ENCODE measurements at regions not wholly inside any gene's neighbourhood (a gene's known extent, or its start where the extent isn't known, plus 50 kb on each side); places are given as distances from the start of the nearest gene placed in this dataset.

DNA sequence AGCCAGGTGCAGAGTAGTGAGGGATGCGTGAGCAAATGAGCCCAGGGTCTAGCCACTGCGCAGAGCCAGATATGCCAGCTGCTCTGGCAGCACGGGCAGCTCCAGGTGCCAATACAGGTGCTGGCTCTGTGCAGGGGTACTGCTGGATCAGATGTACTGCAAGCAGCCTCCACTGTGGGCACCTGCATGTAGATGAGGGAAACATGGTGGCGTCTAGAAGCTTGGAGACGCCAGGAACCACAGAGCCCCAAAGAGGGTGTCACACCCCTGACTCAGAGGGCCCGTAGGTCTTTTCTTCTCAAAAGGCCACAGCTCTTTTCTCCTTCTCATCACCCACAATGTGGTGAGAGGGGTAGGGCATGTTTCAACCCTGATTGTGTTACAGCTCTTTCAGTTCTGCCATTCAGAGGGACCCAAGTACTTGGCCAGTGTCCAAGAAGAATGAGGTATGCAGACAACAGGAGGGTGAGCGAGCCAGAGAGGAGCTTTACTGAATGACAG, 244.4 kb upstream of the SLITRK1 start:
- H3K4me3 ChIP-seq (ENCODE audit: low read depth, low read length): no peak overlapping the region
- TF ChIP-seq, protein P1, sequence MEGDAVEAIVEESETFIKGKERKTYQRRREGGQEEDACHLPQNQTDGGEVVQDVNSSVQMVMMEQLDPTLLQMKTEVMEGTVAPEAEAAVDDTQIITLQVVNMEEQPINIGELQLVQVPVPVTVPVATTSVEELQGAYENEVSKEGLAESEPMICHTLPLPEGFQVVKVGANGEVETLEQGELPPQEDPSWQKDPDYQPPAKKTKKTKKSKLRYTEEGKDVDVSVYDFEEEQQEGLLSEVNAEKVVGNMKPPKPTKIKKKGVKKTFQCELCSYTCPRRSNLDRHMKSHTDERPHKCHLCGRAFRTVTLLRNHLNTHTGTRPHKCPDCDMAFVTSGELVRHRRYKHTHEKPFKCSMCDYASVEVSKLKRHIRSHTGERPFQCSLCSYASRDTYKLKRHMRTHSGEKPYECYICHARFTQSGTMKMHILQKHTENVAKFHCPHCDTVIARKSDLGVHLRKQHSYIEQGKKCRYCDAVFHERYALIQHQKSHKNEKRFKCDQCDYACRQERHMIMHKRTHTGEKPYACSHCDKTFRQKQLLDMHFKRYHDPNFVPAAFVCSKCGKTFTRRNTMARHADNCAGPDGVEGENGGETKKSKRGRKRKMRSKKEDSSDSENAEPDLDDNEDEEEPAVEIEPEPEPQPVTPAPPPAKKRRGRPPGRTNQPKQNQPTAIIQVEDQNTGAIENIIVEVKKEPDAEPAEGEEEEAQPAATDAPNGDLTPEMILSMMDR (IDR thresholded peaks at IDR 0.05; ENCODE audit: low read depth, low read length): no peak

DNA sequence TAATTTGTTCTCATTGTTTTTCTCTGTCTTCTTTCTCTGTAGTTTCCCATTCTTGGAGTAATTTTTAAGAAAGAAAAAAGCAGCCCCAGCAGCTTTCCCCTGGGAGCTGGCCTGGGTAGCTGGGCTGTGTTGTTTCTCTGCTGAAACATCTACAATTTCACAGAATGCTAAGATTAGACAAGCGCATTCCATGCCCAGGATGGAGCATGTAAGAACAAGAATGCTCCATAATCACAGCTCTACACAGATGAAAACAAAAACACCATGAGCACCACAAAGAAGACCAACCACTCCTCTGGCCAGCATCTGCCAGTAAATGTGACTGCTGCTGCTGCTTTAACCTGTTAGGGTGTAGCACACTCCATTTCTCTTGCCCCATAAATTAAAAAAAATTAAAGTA, 239.2 kb upstream of the SLITRK1 start:
- TF ChIP-seq, protein P1 (IDR thresholded peaks at IDR 0.05; ENCODE audit: low read depth, low read length): no peak

DNA sequence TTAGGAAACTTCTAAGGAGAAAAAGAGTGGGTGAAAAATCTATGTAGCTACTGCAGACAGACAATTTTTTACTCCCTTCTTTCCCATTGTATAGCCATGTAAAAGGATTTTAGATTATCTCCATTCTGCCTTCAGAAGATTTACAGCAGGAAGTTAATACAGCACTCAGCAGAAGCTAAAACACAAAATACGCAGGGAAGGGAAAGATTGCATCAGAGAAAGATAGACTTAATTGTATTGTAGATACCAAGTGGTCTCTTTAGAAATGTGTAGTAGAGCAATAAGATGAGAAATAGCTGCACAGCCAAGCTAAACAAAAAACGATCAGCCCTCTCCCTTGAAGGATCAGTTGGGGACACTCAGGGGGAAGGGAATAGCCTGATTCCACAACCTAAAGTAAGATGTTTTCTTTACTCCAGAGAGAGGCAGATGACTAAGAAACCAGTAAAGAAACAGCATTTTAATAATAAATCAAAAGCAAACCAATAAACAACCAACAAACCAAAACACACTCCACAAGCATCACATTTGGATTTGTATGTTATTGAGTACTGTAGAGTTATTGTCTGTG, 236.7 kb upstream of the SLITRK1 start:
- TF ChIP-seq, protein P1 (IDR thresholded peaks at IDR 0.05; ENCODE audit: low read depth, low read length): no peak
- no peak overlapping the region for H3K4me3 ChIP-seq (ENCODE audit: low read depth, low read length)

More for the DNA sequence above, 239.2 kb upstream of the SLITRK1 start:
- no peak overlapping the region for H3K4me3 ChIP-seq (ENCODE audit: low read depth, low read length)

DNA sequence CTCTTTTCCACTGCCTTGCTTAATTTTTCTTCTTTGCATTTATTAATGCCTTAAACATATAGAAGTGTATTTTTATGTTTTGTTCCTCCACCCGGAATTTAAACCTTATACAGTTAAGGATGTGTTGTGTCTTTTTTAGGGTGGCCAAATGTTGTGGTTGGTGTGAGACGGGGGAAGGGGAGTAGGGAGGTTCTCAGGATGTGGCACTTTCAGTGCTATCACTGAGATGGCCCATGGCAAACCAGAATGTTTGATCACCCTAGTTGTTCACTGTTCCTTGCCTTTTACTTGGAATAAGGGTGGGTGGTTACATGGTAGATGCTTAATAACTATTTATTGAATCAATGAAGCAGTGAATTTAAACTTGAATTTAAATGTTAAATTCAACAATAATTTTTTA, 216.0 kb upstream of the SLITRK1 start:
- TF ChIP-seq, protein P1 (IDR thresholded peaks at IDR 0.05; ENCODE audit: low read depth, low read length): no peak
- H3K4me3 ChIP-seq (ENCODE audit: low read depth, low read length): no peak overlapping the region

DNA sequence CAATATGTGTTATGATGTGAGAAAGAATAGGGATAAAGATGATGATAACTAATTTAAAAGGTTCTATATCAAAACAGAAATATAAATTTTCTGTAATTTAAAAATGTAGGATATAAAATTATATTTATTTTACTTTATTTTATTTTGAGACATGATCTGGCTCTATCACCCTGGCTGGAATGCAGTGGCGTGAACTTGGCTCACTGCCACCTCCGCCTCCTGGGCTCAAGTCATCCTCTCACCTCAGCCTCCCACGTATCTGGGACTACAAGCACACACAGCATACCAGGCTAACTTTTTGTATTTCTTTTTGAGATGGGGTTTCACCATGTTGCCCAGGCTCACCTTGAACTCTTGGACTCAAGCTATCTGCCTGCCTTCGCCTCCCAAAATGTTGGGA, 214.9 kb upstream of the SLITRK1 start:
- no peak overlapping the region for H3K4me3 ChIP-seq (ENCODE audit: low read depth, low read length)
- TF ChIP-seq, protein P1 (IDR thresholded peaks at IDR 0.05; ENCODE audit: low read depth, low read length): no peak

DNA sequence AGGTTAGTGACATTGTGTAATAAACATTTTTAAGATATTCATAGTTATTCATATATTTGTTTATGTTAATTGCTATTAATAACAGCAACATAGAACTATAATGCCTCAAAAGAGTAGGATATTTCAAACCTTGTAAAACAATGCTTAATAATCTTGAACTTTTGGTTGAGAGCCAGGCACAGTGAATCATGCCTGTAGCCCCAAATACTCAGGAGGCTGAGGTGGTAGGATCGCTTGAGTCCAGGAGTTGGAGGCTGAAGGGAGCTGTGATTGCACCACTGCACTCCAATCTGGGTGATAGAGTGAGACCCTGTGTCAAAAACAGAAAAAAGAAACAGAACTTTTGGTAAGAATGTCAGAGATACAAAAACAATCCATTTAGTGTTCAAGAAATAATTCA, 213.9 kb upstream of the SLITRK1 start:
- H3K4me3 ChIP-seq (ENCODE audit: low read depth, low read length): no peak overlapping the region
- TF ChIP-seq, protein P1 (IDR thresholded peaks at IDR 0.05; ENCODE audit: low read depth, low read length): no peak

DNA sequence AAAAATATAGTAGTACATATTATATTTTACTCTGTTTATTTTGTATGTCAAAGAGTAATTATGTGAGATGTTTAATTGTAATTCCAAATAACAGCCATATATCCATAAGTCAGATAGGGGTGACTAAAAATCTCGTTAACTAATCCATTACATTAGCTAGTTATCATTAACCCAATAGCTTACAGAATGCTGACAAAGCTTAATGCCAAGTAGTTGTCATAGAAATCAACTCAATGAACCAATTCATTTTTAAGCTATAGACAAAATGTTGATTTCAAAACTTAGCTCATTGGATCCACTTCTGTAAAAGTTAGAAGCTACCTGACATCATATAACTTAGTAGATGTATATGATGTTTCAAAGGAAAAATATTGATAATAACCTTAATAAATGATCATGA, 206.7 kb upstream of the SLITRK1 start:
- TF ChIP-seq, protein P1 (IDR thresholded peaks at IDR 0.05; ENCODE audit: low read depth, low read length): no peak
- no peak overlapping the region for H3K4me3 ChIP-seq (ENCODE audit: low read depth, low read length)
